Progenitor cell of endocrine pancreas (in vitro differentiated cells): ENCODE measurements at regions not wholly inside any gene's neighbourhood (a gene's known extent, or its start where the extent isn't known, plus 50 kb on each side); places are given as distances from the start of the nearest gene placed in this dataset.

Source experiments
- DNase-seq: peaks from one replicate; pipeline ENCODE4 v3.0.0; 2021; ENCODE audit warnings: low spot score; ENCODE audit not compliant: unreplicated experiment
- H3K27ac Mint-ChIP-seq: 2 replicates; pipeline ENCODE4 v1.8.0; 2021; ENCODE audit warnings: mild to moderate bottlenecking, moderate library complexity, mixed read lengths
- H3K27me3 Mint-ChIP-seq: 2 replicates; pipeline ENCODE4 v1.8.0; 2021; ENCODE audit warnings: mixed read lengths
- H3K36me3 Mint-ChIP-seq: 2 replicates; pipeline ENCODE4 v1.8.0; 2022; ENCODE audit warnings: mixed read lengths; ENCODE audit not compliant: insufficient read depth
- H3K4me1 Mint-ChIP-seq: 2 replicates; pipeline ENCODE4 v1.8.0; 2021; ENCODE audit warnings: low read depth, mixed read lengths
- H3K4me3 Mint-ChIP-seq: 2 replicates; pipeline ENCODE4 v1.8.0; 2021; ENCODE audit warnings: low read depth, mild to moderate bottlenecking, moderate library complexity, mixed read lengths
- H3K9me3 Mint-ChIP-seq: 2 replicates; pipeline ENCODE4 v1.8.0; 2021; ENCODE audit warnings: low read depth, mixed read lengths
- TF ChIP-seq, protein P1 (sequence below): fragments of 200-600 bp; sonication (generic); IDR thresholded peaks from one replicate; pipeline ENCODE4 v1.5.0; 2021; ENCODE audit warnings: antibody characterized with exemption, mild to moderate bottlenecking; ENCODE audit not compliant: unreplicated experiment

DNA sequence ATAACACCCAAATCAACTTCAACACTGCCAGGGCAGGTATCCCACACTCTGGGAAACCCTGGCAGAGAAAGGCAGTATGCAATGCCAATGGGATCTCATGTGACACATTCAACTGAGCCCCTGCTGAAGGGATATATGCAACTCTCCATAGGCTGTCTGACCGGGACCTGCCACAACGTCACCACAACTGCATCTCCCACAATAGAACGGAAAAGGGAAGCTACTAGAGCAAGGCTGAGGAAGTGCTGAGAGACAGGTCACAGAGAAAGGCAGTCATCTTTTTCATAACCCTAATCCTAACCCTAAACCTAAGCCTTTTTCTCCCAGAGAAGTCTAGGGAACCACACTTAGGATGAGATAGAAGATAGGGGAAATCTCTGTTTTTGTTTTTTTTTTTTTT is 345.9 kb upstream of the CD180 start:
- no peak for DNase-seq
- H3K36me3 Mint-ChIP-seq, result no peaks in the 10 kb centered on the region
- H3K9me3 Mint-ChIP-seq, result no peaks in the 10 kb centered on the region
- H3K27ac Mint-ChIP-seq, result no peak overlapping the region
- TF ChIP-seq, protein P1, sequence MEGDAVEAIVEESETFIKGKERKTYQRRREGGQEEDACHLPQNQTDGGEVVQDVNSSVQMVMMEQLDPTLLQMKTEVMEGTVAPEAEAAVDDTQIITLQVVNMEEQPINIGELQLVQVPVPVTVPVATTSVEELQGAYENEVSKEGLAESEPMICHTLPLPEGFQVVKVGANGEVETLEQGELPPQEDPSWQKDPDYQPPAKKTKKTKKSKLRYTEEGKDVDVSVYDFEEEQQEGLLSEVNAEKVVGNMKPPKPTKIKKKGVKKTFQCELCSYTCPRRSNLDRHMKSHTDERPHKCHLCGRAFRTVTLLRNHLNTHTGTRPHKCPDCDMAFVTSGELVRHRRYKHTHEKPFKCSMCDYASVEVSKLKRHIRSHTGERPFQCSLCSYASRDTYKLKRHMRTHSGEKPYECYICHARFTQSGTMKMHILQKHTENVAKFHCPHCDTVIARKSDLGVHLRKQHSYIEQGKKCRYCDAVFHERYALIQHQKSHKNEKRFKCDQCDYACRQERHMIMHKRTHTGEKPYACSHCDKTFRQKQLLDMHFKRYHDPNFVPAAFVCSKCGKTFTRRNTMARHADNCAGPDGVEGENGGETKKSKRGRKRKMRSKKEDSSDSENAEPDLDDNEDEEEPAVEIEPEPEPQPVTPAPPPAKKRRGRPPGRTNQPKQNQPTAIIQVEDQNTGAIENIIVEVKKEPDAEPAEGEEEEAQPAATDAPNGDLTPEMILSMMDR, result no peak
- H3K27me3 Mint-ChIP-seq, result no peaks in the 10 kb centered on the region
- no peak overlapping the region for H3K4me3 Mint-ChIP-seq
- no peaks in the 10 kb centered on the region for H3K4me1 Mint-ChIP-seq

DNA sequence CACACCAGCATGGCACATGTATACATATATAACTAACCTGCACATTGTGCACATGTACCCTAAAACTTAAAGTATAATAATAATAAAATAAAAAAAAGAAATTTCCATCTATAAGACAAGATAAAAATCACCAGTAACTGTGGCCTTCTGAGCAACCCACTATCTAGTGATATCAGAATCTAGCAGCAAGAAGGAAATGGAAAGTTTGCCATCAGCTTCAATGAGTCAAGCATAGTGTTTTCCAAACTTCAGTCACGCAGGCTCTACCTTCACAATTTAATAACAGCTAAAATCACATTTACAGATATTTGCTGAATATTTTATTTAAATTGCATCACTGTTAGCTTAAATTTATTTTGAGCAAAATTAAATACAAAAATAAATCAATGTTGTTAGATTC is 345.3 kb upstream of the CD180 start:
- H3K4me3 Mint-ChIP-seq, result no peak overlapping the region
- H3K36me3 Mint-ChIP-seq, result no peaks in the 10 kb centered on the region
- no peaks in the 10 kb centered on the region for H3K9me3 Mint-ChIP-seq
- H3K27ac Mint-ChIP-seq, result no peak overlapping the region
- TF ChIP-seq, protein P1, result no peak
- no peak for DNase-seq
- H3K4me1 Mint-ChIP-seq, result no peaks in the 10 kb centered on the region
- no peaks in the 10 kb centered on the region for H3K27me3 Mint-ChIP-seq

DNA sequence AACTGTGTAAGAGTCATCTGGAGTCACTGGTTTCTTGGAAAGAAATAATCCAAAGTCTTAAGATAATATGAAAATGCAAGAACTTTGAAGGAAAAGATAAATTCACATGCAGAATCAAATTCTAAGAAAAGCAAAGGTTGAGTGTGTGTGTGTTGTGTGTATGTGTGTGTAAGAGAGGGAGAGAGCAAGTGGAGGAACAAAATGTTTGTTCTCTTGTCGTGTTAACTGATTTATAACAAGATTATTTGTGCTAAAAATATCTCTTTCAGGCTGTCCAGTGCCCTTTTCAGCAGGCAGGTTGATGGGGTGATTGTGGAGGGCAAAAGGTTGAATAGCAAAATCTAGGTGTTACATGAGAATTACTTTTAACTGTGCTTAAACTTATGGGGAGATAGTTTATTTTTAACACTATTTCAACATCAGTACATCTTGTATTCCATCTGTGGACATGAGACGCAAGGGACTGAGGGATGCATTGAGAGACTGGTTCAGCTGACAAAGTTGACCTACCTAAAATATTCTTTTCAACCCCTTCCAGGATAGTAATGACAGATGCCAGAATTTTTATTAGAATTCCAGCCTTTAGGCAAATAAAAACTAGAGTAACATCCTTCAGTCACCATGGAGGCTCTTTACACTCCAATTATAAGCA is 342.4 kb upstream of the CD180 start:
- H3K36me3 Mint-ChIP-seq, result no peaks in the 10 kb centered on the region
- H3K9me3 Mint-ChIP-seq, result no peaks in the 10 kb centered on the region
- no peaks in the 10 kb centered on the region for H3K27me3 Mint-ChIP-seq
- no peak for DNase-seq
- H3K4me1 Mint-ChIP-seq, result peaks cover 3% of the 10 kb centered on the region
- H3K4me3 Mint-ChIP-seq, result no peak overlapping the region
- H3K27ac Mint-ChIP-seq, result no peak overlapping the region
- TF ChIP-seq, protein P1, result no peak

DNA sequence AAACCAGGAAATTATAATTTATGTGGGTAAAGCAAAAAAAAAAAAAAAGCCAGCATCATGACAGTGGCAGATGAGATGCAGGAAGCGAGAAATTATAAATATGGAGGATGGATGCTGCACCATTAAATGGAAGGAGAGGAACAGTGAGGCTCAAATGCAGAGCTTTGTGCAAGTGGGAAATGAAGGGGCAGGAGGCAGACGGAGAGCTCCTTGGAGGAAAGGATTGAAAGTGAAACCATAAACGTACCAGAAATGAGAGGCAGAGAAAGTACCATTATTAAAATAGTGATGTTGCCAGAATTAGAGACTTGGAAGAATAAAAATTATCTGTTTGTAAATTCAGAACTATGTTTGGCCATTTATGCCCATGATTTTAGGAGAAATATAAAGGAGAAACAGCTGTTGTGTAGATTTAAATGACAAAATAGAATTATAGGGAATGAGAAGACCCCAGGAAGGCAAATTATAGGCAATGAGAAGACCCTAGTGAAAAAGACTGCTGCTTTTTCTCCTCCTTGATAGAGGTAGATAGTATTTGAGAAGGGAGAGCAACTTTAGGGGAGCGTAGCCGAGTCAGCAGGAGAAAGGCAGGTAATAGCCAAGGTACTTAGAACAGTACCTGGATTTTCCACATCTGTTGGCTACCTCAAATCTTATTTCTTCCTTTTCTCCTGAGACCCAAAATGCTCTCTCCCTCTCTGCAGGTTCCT is 341.0 kb upstream of the CD180 start:
- no peaks in the 10 kb centered on the region for H3K27me3 Mint-ChIP-seq
- TF ChIP-seq, protein P1, result no peak
- no peaks in the 10 kb centered on the region for H3K36me3 Mint-ChIP-seq
- H3K4me1 Mint-ChIP-seq, result peaks cover 12% of the 10 kb centered on the region
- no peak overlapping the region for H3K4me3 Mint-ChIP-seq
- no peak overlapping the region for H3K27ac Mint-ChIP-seq
- H3K9me3 Mint-ChIP-seq, result no peaks in the 10 kb centered on the region
- DNase-seq, result no peak

DNA sequence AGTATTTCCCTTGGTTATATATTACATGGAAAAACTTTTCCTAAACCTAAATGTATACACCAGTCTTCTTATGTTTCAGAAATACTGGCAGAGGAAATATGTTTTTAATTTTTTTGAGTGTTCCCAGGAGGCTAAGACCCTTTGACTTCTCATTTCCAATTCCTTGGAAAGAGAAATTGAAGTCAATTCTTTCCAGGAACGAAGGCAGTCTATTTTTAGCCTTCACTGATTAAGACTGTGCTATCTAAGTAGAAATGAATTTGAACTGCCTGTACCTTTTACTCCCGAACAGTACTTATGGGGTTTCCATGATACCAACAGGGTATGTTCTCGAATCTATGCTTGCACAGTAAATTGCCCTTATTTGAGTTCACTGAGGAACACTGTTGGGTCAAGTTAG is 340.3 kb upstream of the CD180 start:
- no peaks in the 10 kb centered on the region for H3K27me3 Mint-ChIP-seq
- no peaks in the 10 kb centered on the region for H3K36me3 Mint-ChIP-seq
- no peak overlapping the region for H3K4me3 Mint-ChIP-seq
- no peak for DNase-seq
- no peaks in the 10 kb centered on the region for H3K9me3 Mint-ChIP-seq
- H3K4me1 Mint-ChIP-seq, result peaks cover 19% of the 10 kb centered on the region
- H3K27ac Mint-ChIP-seq, result no peak overlapping the region
- TF ChIP-seq, protein P1, result no peak
